SU-DHL-6 (cell line): ENCODE measurements at regions not wholly inside any gene's neighbourhood (a gene's known extent, or its start where the extent isn't known, plus 50 kb on each side); places are given as distances from the start of the nearest gene placed in this dataset.

Source experiments
- H2AFZ ChIP-seq: fragments of 200-600 bp; sonication (generic); 2 replicates; pipeline ENCODE4 v1.6.1; 2014; ENCODE audit warnings: low read depth, mild to moderate bottlenecking, moderate library complexity, mixed read lengths, antibody characterized with exemption, low read length; ENCODE audit not compliant: severe bottlenecking
- H3F3A ChIP-seq: fragments of 200-600 bp; shearing (Covaris generic); 2 replicates; pipeline ENCODE4 v1.6.0; 2016; ENCODE audit warnings: antibody characterized with exemption, mild to moderate bottlenecking; ENCODE audit not compliant: insufficient read depth
- H3K27ac ChIP-seq: fragments of 200-600 bp; sonication (generic); 2 replicates; pipeline ENCODE4 v1.5.1; 2016; ENCODE audit warnings: low read depth, mild to moderate bottlenecking, low read length, moderate library complexity, mixed read lengths
- H3K27me3 ChIP-seq: fragments of 200-600 bp; sonication (generic), shearing (Covaris generic); 2 replicates; pipeline ENCODE4 v1.6.0; 2014; ENCODE audit warnings: mild to moderate bottlenecking, low read length
- H3K36me3 ChIP-seq: fragments of 200-600 bp; sonication (generic); 2 replicates; pipeline ENCODE4 v1.6.1; 2014; ENCODE audit warnings: mild to moderate bottlenecking, low read length, mixed read lengths
- H3K4me2 ChIP-seq: fragments of 300-600, 200-600 bp; shearing (Covaris generic), sonication (generic); 2 replicates; pipeline ENCODE4 v1.6.0; 2014; ENCODE audit warnings: low read length, low read depth, mild to moderate bottlenecking; ENCODE audit not compliant: poor library complexity, severe bottlenecking
- H3K4me3 ChIP-seq: fragments of 200-600 bp; sonication (generic); 2 replicates; pipeline ENCODE4 v1.5.1; 2014; ENCODE audit warnings: antibody characterized with exemption, low read length, mild to moderate bottlenecking, mixed read lengths; ENCODE audit not compliant: insufficient read depth, poor library complexity, severe bottlenecking
- H3K79me2 ChIP-seq: fragments of 200-600 bp; sonication (generic); 2 replicates; pipeline ENCODE4 v1.6.1; 2014; ENCODE audit warnings: mild to moderate bottlenecking, low read length, moderate library complexity; ENCODE audit not compliant: insufficient read depth
- H3K9ac ChIP-seq: fragments of 200-600 bp; sonication (generic); 2 replicates; pipeline ENCODE4 v1.7.0; 2014; ENCODE audit warnings: mild to moderate bottlenecking, low read length
- H3K9me2 ChIP-seq: fragments of 200-600 bp; sonication (generic); replicated peaks from 2 replicates; pipeline ENCODE4 v1.6.1; 2014; ENCODE audit warnings: low read length; ENCODE audit not compliant: insufficient read depth
- H3K9me3 ChIP-seq: fragments of 200-600 bp; sonication (generic); 2 replicates; pipeline ENCODE4 v1.6.1; 2014; ENCODE audit warnings: low read length, mixed read lengths; ENCODE audit not compliant: insufficient read depth
- H4K20me1 ChIP-seq: fragments of 200-600 bp; sonication (generic); 2 replicates; pipeline ENCODE4 v1.6.1; 2014; ENCODE audit warnings: low read depth, mild to moderate bottlenecking, antibody characterized with exemption, low read length, moderate library complexity, mixed read lengths
- EZH2phosphoT487 ChIP-seq: fragments of 200-600 bp; sonication (generic), shearing (Covaris generic); conservative IDR thresholded peaks from 2 replicates; pipeline ENCODE4 v1.6.1; 2018; ENCODE audit warnings: mild to moderate bottlenecking, antibody characterized with exemption, low read length, moderate library complexity, mixed read lengths
- TF ChIP-seq, protein P1 (sequence below): fragments of 200-600 bp; sonication (generic); IDR thresholded peaks from one replicate; pipeline ENCODE4 v1.5.1; 2017; ENCODE audit warnings: antibody characterized with exemption, mild to moderate bottlenecking, low read length, moderate library complexity; ENCODE audit not compliant: insufficient read depth, poor library complexity, severe bottlenecking

DNA sequence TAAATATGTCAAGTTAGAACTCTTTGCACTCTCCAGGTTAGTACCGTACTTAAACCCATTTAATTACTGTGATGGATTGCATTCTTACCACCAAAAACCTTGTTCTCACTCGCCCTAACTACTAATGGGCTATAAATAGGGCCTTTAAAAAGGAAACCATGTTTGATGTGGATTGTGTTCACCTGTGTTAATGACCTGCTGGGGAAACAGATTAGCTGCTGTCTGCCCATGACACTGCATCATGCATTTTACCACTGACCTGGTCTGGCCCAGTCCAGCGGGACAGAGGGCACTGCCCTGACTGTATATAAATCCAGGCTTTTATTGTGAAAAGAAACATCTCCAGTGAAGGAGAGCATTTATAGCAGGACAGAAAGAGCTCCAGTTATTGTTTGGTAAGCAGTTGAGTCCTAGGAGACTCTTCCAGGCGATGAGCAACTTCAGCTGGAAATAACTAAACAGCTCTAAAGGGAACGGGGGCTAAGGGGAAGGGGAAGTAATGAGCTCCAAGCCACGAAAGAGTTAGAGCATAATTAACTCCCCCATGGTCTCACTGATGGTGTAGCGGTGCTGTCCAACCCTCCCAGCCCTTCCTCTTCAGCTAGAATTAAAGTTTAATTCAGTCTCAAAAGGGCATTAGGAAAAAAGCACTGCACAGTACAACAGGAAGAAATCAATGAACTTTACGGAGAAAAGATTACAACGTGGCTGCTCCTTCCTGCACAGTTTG lies 303.1 kb downstream of the ENC1 start:
- no peaks in the 10 kb centered on the region for H3F3A ChIP-seq
- no peaks in the 10 kb centered on the region for H3K27me3 ChIP-seq
- no peak overlapping the region for H3K4me3 ChIP-seq
- no peak overlapping the region for H2AFZ ChIP-seq
- H3K4me2 ChIP-seq, result no peak overlapping the region
- H3K9ac ChIP-seq, result no peak overlapping the region
- TF ChIP-seq EZH2phosphoT487, result no peak
- TF ChIP-seq, protein P1, sequence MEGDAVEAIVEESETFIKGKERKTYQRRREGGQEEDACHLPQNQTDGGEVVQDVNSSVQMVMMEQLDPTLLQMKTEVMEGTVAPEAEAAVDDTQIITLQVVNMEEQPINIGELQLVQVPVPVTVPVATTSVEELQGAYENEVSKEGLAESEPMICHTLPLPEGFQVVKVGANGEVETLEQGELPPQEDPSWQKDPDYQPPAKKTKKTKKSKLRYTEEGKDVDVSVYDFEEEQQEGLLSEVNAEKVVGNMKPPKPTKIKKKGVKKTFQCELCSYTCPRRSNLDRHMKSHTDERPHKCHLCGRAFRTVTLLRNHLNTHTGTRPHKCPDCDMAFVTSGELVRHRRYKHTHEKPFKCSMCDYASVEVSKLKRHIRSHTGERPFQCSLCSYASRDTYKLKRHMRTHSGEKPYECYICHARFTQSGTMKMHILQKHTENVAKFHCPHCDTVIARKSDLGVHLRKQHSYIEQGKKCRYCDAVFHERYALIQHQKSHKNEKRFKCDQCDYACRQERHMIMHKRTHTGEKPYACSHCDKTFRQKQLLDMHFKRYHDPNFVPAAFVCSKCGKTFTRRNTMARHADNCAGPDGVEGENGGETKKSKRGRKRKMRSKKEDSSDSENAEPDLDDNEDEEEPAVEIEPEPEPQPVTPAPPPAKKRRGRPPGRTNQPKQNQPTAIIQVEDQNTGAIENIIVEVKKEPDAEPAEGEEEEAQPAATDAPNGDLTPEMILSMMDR, result no peak
- H3K9me2 ChIP-seq, result no peaks in the 10 kb centered on the region
- no peak overlapping the region for H3K27ac ChIP-seq
- no peaks in the 10 kb centered on the region for H3K79me2 ChIP-seq
- H4K20me1 ChIP-seq, result no peaks in the 10 kb centered on the region
- H3K36me3 ChIP-seq, result no peaks in the 10 kb centered on the region
- H3K9me3 ChIP-seq, result no peaks in the 10 kb centered on the region

GRCh38 chr5:74336297-74336696 lies 304.2 kb downstream of the ENC1 start:
- no peak overlapping the region for H3K4me2 ChIP-seq
- H3K27me3 ChIP-seq, result no peaks in the 10 kb centered on the region
- no peak overlapping the region for H3K27ac ChIP-seq
- H3K4me3 ChIP-seq, result no peak overlapping the region
- no peaks in the 10 kb centered on the region for H3K9me3 ChIP-seq
- no peak overlapping the region for H3K9ac ChIP-seq
- H3K9me2 ChIP-seq, result no peaks in the 10 kb centered on the region
- TF ChIP-seq, protein P1, result no peak
- TF ChIP-seq EZH2phosphoT487, result no peak
- no peaks in the 10 kb centered on the region for H3F3A ChIP-seq
- H4K20me1 ChIP-seq, result no peaks in the 10 kb centered on the region
- H3K36me3 ChIP-seq, result no peaks in the 10 kb centered on the region
- no peaks in the 10 kb centered on the region for H3K79me2 ChIP-seq
- H2AFZ ChIP-seq, result no peak overlapping the region

GRCh38 chr5:74334762-74335384 lies 305.7 kb downstream of the ENC1 start:
- H3K4me2 ChIP-seq, result no peak overlapping the region
- no peak overlapping the region for H3K27ac ChIP-seq
- no peaks in the 10 kb centered on the region for H4K20me1 ChIP-seq
- H3K36me3 ChIP-seq, result no peaks in the 10 kb centered on the region
- H3K9ac ChIP-seq, result no peak overlapping the region
- no peaks in the 10 kb centered on the region for H3F3A ChIP-seq
- H3K9me3 ChIP-seq, result no peaks in the 10 kb centered on the region
- no peak overlapping the region for H2AFZ ChIP-seq
- no peaks in the 10 kb centered on the region for H3K27me3 ChIP-seq
- H3K4me3 ChIP-seq, result no peak overlapping the region
- H3K79me2 ChIP-seq, result no peaks in the 10 kb centered on the region
- no peaks in the 10 kb centered on the region for H3K9me2 ChIP-seq
- TF ChIP-seq EZH2phosphoT487, result no peak
- TF ChIP-seq, protein P1, result no peak
